ENCODE measurements at regions not wholly inside any gene's neighbourhood (a gene's known extent, or its start where the extent isn't known, plus 50 kb on each side); places are given as distances from the start of the nearest gene placed in this dataset.

DNA sequence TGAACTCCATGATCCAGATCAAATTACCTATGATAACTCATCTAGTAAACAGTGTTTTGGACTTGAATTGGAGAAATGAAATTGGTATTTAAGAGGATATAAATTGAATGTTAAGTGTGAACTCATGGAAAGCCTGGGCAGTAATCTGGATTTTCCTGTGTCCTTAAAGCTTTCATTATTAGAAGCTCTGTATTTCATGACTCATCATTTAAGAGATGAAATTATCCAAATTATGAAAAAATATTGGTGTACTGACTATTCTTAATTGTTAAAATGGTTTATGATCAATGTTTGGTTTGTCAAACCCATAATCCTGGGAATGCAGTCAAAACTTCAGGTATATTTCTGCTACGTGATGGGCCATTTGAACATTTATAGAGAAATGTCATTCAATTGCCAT, 332.2 kb upstream of the ST6GAL2 start:
- no peak for DNase-seq (ENCODE audit: low read depth)

DNA sequence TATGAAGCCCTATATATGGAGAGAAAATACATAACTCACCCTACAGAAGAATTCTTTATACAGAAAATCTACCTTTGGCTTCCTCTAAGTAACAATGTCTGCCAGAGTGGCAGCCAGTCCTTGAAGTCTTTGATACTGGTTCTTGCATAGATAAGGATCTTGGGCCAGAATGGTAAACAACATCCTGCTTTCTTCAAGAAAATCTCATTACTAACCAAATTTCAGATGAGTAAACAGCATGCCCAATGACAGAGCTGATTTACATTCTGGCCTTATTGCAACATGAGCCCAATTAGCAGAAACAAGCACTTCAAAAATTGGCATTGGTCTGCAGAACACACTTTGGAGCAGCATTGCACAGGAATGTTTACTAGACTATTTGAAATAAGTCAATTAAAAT, 336.5 kb upstream of the ST6GAL2 start:
- DNase-seq (ENCODE audit: low read depth), result no peak

DNA sequence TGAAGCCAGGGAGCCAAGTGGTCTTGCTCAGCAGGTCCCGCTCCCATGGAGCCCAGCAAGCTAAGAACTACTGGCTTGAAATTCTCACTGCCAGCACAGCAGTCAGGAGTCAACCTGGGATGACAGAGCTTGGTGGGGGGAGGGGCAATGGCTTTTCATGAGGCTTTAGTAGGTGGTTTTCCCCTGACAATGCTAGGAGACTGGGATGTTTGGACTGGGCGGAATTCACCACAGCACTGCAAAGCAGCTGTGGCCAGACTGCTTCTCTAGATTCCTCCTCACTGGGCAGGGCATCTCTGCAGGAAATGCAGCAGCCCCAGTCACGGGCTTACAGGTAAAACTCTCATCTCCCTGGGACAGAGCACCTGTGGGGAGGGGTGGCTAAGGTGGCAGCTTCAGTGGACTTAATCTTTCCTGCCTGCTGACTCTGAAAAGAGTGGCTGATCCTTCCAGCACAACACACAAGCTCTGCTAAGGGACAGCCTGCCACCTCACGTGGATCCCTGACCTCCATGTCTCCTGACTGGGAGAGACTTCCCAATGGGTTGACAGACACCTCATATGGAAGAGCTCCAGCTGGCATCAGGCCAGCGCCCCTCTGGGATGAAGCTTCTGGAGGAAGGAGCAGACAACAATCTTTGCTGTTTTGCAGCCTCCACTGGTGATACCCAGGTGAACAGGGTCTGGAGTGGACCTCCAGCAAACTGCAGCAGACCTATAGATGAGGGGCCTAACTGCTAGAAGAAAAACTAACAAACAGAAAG, 349.7 kb upstream of the ST6GAL2 start:
- no peak for DNase-seq (ENCODE audit: low read depth)

DNA sequence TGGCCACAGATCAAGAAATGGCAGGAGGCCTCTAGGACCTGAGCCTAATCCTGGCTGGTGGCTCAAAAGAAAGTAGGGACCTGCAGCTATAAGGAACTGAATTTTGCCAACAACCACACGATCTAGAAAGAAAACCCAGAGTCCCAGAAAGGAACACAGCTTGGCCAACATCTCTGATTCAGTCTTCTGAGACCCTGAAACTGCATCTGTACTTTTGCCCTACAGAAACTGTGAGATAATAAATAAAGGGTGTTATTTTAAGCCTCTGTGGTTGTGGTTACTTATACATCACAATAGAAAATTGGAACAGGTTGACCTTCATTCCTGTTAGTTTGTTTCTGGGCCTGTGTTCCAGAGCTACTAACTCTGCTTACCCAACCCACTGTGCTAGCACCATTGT, 356.8 kb upstream of the ST6GAL2 start:
- DNase-seq (ENCODE audit: low read depth), result no peak

DNA sequence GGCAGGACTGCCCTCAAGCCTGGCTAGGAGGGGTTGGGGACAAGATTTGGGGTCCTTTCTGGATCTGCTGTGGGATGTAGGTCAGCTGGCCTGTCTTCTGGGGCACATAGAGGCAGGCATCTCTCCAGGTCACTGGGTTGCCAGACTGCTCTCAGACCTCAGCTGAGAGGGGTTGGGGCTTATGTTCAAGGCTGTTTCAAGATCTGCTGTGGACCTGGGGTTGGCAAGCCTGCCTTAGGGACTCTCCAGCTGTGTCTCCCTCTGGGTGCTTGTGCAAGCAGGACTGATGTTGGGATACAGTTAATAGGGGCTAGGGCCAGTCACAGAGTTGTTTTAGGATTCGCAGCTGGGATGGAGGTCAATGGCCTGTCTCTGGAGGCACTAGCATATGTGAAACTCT, 363.0 kb upstream of the ST6GAL2 start:
- no peak for DNase-seq (ENCODE audit: low read depth)

DNA sequence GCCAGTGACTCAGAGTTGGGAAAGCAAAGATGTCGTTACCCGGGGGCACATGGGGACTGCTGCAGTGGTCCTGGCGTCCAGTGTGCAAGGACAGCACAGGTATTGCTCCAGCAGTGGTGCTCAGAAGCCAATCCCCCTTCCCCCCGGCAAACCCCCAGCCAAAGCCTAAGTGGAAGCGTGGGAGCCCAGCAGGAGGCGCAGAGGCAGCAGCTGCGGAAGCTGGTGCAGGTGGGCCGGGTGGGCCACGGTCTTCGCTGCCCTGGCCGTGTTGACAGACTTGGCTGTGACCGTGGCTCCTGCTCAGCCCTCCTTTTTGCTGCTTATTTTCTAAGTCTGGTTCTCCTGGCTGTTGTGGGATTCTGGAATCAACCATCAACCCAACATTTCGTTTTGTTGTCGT, 369.8 kb upstream of the ST6GAL2 start:
- no peak for DNase-seq (ENCODE audit: low read depth)

DNA sequence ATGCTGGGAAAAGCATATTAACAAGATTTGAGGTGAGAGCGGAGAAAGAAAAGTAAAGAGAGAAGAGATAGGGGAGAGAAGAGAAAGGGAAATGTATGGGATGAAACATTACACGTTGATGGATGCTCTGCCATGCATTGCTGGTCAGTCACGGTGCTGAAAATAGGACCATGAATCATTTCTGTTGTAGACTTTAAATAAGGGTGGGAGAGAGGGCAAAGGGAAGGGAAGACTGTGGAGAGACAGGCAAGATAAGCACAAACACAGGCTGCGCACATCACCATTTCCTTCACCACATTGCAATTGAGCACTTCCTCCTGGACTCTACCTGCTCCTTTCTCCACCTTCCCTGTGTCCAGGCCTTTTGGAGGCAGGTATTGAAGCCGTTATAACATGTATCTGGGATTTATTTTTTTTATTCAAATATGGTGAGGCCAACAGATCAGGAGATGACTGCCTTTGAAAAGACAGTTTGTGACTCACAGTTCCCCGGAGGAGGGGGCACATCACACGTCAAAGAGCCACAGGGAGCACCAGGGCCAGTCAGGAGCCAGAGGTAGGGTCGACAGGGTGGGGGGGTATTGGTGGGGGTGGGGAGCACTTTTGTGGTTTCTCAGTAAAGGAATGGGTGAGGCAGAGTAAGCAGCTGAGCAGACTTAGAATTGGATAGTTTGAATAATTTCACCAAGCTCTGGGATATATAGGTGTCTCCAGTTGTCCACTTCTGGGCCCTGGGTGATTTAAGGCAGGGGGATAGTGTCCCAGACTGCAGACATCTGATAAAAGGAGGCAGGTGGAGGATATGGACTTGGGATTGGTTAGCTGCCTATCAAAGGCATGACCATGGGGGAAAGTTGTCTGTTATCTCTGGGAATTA, 372.8 kb upstream of the ST6GAL2 start:
- DNase-seq (ENCODE audit: low read depth), result no peak

DNA sequence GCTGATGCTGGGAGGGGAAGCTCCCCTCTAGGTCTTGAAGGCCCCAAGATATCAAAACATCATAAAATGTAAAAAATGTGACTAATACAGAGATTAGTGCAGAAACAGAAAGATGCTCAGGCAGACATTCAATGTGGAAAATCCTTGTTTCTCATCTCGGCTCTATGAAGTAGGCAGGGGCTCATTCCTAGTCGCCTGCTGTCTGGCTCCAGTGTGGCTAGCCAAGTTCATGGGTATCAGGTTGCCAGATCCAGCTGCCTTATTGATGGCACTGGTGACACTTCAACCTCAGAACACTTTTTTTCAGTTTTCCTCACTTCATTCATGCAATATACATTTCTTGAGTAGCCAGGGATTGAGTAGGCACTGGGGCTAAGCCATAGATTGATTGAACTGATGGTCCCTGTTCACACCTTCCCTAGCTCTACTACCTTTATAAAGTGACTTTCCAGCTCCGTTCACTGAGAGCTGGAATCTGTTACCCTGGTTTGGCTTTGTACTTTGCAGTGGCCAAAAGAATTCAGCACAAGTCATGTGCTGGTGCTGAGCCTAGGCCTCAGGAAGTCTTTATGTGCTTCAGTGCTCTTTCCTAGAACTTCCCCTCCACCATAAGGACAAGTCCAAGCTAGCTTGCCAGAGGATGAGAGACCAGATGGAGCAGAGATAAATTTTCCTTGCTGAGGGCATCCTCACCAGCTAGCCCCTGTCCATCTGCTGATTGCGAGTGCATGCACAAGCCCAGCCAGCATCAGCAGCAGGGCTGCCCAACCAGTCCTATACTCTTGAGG, 373.6 kb upstream of the ST6GAL2 start:
- no peak for DNase-seq (ENCODE audit: low read depth)

DNA sequence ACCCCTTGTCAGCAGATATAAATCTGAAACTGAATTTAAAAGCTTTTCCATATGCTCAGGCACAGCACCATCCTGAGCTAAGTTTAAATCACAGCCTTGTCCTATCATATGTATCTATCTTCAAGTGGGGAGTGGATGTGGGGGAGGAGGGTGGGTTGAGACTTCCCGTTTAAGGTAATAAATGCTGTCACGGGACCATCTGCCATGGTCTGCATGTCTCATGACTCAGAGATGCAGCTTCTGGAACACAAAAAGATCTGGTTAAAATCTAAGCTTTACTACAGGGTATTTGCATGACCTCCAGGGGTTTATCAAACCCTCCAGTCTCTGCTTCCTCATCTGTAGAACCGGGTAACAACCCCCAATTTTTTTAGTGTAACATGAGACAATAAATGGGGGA, 377.7 kb upstream of the ST6GAL2 start:
- DNase-seq (ENCODE audit: low read depth), result no peak

DNA sequence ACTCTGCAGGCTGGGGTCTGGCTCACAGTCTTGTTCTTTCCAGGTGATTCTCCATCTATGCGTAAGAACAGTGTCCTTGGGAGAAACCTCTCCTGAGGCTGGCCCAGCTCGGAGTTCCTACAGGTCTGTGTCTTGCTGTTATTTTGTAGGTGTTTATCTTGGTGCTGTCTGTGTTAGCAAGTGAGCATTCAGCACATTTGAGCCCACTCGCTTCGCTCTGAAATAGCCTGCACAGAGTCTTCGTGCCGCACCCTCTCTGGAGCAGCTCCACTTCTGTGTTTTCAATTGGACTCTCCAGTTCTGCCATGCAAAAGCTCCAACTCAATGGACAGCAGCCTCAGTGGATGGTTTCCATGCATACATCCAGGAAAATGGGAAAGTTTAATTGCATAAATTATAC, 378.2 kb upstream of the ST6GAL2 start:
- DNase-seq (ENCODE audit: low read depth), result no peak

DNA sequence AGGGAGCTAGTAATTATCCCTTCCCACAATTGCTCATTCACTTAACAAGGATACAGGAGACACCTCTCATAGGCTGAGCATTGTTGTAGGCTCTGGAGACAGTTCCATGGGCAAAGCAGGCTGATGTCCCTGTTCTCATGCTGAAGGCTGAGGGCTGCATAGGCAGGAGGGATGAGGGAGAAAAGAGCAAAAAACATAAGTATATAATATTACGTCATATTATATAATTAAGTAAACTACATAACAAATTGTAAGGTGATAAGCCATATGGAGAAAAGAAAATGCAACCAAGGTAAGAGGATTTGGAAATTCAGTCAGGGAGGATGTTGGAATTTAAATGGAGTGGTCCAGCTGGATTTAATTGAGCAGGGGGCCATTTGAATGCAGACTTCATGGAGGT, 380.6 kb upstream of the ST6GAL2 start:
- no peak for DNase-seq (ENCODE audit: low read depth)

DNA sequence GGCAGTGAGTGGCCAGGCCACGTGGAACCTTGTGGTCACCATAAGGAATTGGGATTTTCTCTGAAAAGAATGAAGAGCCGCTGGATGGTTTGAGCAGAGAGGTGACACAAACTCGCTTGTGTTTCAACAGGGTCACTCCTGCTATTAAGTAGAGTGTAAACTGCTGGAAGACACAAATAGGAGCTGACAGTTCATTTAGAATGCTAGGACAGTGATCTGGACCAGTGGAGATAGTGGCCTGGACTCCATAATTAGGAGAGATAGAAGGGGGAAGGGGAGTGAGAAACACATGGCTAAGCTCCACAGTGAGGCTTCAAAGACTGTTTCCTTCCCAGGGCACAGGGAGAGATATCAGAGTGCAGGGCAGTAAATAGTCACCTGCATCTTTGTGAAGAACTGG, 381.1 kb upstream of the ST6GAL2 start:
- no peak for DNase-seq (ENCODE audit: low read depth)

DNA sequence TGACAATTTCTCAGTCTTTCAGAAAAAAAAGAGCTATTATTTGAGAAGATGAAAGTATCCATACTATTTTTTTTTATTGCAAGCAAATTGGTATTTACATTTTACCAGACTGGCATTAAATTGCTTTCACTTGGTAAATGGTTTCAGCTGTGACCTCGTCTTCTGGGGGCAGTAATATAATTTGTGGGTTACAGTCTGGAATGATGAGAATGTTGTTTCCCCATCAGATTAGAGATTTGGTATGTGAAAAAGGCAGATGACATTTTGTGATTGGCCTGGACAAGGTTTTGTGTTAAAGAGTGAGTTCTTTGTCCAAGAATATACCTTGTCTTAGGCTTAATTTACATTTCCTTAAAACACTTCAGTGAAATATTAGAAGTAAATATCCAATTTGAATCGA, 390.1 kb upstream of the ST6GAL2 start:
- DNase-seq (ENCODE audit: low read depth), result no peak

DNA sequence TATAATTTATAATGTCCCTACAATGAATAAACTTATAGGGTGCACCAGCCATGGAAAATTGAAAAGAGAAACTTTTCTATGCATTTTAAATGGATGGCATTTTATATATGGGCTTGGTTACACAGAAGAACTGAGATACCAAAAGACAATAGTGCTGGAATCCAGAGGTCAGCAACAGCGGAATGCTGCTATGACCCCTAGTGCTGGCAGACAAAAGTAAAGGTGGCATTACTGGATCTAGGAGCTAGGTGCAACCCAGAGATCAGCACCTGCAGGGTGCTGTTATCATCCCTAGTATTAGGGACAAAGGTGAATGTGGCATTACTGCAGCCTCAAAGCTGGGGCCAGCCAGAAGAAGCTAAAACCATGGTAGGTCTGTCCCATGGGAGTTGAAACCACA, 392.7 kb upstream of the ST6GAL2 start:
- DNase-seq (ENCODE audit: low read depth), result no peak

DNA sequence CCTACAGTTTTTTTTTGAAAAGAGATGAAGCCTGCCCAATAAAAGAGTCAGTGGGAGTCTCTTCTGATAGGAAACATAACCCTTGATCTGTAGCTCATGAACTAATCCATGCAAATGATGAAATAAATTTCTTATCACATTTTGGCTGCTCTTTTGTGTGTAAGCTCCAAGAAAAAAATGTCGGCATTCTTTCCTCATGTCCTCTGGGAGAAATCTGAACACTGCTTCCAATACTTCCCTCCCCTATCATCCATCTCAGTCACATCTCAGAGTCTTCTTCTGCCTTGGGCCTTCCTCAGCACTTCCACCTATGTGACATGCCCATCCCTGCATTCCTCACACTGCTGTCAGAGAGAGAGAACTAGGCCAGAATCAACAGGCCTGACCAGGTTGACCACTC, 395.7 kb upstream of the ST6GAL2 start:
- DNase-seq (ENCODE audit: low read depth), result no peak

DNA sequence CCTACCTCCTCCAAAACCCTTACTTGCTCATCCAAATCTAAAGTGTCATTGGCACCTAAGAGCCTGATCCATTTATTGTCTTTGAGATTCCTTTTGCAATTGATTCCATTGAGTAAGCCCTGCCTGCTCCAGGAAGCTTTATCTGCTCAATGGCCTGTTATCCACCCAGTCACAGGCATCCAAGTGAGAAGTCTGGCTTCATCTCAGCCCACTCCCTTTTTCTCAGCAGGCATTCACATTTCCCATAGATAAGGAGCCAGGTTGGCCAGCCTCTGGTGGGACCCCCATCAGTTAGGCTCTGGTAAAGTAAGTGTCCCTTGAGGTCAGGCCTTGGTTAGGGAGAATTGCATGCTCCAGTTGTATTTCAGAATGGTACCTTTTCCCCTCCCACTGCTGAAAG, 396.2 kb upstream of the ST6GAL2 start:
- no peak for DNase-seq (ENCODE audit: low read depth)

DNA sequence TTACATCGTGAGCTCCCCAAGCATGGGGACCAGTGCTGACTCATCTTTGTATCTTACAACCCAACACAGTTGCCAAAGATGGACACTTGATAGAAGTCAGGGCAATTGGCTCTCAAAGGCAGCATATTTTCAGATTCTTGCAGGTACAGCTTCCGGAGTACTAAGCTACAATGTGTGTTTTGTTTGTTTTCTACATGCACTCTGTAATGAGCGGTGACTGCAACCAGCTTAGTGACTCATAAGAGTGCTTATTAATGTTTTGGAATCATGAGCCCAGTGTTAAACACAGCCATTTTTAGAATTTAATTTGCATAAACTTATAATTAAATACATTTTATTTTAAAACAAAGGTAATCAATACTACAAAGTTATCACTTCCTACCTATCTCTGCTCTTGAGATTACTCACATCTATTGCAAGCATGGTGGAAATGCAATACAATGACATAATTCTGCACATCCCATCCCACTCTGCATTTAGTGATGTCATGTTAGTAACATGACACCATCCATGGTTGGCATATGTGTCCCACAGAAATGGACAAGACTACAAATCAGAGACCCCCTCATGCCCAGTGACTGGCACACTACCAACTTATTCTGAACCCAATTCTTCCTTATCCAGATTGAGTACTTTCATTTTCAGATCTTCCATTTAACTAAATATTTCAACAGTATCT, 399.8 kb upstream of the ST6GAL2 start:
- DNase-seq (ENCODE audit: low read depth), result no peak

DNA sequence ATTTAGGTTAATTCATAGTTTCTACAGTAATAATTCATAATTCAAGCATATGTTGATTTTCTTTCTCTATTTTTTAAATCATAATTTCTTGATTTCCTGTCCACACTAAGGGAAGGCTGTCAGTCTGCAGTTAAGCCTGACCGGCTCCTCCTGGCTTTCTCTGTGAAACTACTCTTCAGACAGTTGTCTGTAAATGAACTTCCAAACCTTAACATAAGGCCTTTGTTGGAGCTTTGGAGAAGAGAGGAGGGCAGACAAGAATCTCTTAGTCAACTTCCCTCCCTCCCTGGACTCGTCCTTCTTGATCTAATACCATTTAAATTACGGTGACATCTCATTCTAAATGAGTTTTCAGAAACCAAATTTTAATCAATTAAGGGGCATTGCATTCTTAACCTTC, 404.1 kb upstream of the ST6GAL2 start:
- DNase-seq (ENCODE audit: low read depth), result no peak

DNA sequence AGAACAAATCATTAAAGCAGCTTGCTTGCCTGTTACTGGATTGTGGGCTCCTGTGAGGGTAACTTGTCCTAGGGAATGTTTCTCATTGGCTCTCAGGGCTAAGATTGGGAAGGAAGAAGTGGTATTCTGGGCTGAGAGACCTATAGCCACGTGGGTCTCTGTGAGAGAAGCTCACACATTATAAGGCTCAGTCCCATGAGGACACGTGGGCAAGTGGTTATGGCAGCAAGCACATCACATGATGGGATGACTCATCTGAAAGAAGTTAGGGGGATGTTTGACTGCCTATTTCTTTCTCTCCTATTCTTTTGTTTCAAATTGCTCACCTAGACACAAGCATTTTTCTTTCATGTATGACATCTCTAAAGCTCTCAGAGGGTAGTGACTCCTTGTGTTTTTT, 418.0 kb upstream of the ST6GAL2 start:
- DNase-seq (ENCODE audit: low read depth), result no peak

DNA sequence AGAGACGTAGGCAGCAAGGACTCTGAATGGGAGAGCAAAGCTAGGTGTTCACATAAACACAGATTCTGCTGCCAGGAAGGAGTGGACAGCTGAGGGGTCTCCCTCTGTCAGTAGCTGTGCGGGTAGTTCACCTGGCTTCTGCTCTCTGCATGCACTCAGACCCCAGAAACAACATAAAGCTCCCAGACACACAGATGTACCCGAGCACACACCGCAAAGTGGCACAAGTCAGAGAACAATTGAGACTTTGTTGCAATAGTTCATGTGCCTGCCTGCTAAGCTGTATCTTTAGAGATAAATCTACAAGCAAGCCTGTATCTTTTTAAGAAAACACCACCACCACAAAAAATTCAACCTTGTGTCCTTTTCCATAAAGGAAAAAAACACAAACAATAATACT, 420.0 kb upstream of the ST6GAL2 start:
- no peak for DNase-seq (ENCODE audit: low read depth)

DNA sequence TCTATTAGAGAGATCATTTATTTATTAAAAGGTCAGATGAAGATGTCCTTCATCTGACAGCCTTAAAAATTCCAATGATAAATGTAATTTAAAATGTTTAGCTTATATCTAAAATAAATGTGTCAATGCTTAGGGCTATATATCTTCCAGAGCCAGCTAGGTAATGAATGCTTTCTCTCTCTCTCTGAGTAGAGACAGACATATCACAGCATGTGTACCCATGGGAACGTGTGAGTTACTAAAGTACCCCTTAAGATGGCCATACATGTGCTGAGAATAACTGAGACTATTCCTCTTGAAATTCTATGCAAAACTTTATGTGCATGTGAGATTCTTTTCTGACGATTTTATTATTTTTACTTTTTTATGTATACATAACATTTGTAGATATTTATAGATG, 420.9 kb upstream of the ST6GAL2 start:
- DNase-seq (ENCODE audit: low read depth), result no peak

DNA sequence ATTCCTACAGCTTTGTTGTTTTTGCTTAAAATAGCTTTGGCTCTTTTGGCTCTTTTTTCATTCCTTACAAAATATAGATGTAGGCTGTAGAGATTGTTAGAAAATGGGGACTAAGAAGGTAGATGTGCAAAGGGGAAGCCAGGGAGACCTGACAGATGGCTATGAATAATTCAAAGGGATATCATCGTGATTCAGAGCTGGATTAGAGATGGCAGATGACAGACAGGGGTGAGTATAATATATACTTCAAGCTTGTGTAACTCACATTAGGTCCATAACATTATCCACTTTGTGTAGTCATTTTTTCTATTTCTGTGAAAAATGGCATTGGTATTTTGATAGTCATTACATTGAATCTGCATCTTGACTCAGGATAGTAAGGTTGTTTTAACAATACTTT, 422.9 kb upstream of the ST6GAL2 start:
- no peak for DNase-seq (ENCODE audit: low read depth)
